ENCODE measurements at regions not wholly inside any gene's neighbourhood (a gene's known extent, or its start where the extent isn't known, plus 50 kb on each side); places are given as distances from the start of the nearest gene placed in this dataset.
"Not testable (repeated sequence)": the region's sequence is repeated elsewhere in the genome, so short reads cannot be mapped to it uniquely, and the experiment has no call there.

DNA sequence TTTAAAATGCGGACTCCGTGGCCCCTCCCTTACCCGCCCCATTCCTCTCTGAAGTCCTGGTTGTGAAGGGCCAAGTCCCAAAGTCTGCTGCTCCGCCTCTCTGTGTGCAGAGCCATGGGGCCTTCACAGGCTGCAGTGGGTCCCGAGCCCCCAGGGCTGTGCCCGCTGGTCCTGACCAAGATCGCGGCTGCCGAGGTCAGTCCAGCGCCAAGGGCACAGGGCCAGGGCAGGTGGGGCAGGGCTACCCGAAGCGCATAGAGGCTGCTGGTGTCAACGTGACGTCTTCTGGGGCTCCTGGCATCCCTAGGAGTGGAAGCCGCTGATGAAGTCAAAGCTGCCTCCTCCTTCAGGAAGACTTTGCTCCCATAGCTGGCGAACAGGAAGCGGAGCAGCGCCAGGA lies 858.8 kb downstream of the TUBA3C start:
- DNase-seq = not testable (repeated sequence)

- DNase-seq = not testable (repeated sequence)
Measured at GRCh38 chr13:18319653-18320052, 862.0 kb downstream of the TUBA3C start.

DNA sequence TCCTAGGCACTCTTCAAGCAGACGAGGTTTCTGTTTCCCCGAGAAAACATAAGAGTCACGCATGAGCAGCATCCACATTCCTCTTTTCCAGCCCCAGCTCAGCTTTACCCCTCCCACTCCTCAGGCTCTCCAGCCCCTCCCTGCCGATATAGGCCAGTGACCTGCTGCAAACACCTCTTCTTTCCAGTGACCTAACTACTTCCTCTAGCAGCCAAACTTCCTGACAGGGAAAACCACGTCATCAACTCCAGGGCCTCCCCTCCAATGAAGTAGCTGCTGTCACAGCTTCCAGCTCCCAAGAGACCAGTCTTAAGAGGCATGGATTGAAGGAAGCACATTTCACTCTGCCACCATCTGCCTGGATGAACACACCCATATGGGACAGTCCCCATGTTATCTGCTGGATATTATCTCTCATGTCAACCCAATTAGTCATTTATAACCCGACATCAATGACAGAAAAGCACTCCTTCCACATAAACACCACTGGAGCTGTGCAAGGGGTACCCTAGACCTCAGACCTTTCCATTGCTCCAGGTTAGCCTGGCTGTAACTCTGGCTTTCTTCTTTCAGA lies 878.3 kb downstream of the TUBA3C start:
- DNase-seq = not testable (repeated sequence)

- DNase-seq = not testable (repeated sequence)
Measured at GRCh38 chr13:18300968-18301367, 880.7 kb downstream of the TUBA3C start.

DNA sequence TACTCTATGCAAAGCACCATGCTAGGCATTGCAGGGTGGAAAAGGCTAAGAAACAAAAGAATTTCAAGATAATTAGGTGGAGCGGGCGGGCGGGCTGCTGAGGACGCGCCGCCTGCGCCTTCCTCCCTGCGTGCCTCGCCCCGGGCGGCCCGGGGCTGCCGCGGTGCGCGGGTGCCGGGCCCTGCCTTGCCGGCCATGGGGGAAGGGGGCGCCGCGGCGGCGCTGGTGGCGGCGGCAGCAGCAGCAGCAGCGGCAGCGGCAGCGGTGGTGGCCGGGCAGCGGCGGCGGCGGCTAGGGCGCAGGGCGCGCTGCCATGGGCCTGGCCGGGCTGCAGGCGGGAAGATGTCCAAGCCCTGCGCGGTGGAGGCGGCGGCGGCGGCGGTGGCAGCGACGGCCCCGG lies 884.3 kb downstream of the TUBA3C start:
- DNase-seq = not testable (repeated sequence)

GRCh38 chr13:18296617-18297016 lies 885.0 kb downstream of the TUBA3C start:
- not testable (repeated sequence) for DNase-seq

GRCh38 chr13:18294311-18294710 lies 887.3 kb downstream of the TUBA3C start:
- DNase-seq = not testable (repeated sequence)

DNA sequence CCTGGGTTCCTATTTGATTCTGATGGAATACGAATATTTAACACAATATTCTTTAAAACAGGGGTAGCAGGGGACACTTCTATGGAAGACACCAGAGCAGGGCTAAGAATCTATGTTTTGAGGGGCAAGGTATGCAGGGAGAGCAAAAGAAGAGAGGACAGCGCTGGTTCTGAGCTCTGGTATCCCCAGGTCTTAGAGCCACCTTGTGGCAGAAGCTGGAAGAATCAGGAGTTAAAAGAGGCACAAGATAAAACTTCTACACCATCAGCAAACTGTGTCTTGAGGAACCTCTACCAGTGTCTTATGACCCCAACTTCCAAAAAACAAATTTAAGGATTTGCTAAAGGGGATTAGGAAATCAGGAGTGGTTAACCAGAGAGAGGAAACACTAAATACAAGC lies 894.8 kb downstream of the TUBA3C start:
- not testable (repeated sequence) for DNase-seq

DNA sequence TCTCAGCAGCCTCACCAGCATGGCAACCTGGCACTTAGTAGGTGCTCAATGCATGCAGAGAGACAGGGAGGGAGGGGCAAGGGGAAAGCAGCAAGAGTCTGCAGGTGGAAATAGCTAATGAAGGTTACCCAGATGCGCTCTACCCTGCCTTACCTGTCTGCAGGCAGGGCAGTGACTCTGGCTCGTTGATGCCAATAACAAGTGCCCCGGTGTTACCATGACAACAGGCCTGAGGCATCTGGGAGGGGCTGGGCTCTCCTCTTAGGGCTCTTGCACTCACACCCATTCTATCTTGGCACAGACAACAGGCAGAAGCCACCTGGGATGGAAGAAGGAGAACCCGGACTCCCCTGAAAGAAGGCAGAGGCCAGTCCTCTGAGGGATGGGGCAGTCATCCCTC lies 896.0 kb downstream of the TUBA3C start:
- not testable (repeated sequence) for DNase-seq

GRCh38 chr13:18284040-18284439 lies 897.6 kb downstream of the TUBA3C start:
- DNase-seq = not testable (repeated sequence)

DNA sequence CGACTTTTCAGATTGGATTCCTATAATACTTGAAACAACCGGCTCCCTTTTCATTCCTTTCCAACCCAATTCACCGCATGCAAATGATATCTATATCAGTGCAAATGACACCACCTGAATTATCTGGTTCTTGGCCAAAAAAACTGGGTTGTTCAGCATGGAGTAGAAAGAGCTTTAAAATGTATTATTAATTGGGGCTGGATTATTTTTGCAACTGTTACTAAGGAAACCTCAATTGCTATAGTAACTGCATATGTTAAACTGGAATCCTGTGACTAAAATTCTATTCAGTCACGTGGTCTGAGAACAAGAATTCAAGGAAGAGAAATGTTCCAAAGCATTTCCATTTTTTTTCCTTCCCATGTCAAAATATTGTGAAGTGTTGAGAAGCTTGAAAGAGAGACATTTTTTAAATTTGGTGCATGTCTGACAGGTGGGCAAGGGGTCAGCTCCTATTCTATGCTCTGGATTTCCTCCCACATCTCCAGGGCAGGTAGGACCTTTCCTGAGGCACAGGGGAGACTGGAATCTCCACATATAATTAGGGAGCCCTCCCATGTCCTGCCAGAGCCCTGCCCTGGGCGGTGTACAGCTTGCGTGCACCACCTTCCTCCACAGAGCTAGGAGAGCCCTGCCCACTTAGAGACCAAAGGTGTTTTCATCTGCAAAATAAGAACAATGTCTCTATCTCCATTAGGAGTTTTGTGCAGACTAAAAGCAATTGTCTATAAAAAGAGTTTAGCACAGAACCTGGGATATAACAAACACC lies 899.6 kb downstream of the TUBA3C start:
- DNase-seq = not testable (repeated sequence)

- not testable (repeated sequence) for DNase-seq
Measured at GRCh38 chr13:18280904-18281828, 900.5 kb downstream of the TUBA3C start.

- DNase-seq = not testable (repeated sequence)
Measured at GRCh38 chr13:18279971-18280370, 901.7 kb downstream of the TUBA3C start.

DNA sequence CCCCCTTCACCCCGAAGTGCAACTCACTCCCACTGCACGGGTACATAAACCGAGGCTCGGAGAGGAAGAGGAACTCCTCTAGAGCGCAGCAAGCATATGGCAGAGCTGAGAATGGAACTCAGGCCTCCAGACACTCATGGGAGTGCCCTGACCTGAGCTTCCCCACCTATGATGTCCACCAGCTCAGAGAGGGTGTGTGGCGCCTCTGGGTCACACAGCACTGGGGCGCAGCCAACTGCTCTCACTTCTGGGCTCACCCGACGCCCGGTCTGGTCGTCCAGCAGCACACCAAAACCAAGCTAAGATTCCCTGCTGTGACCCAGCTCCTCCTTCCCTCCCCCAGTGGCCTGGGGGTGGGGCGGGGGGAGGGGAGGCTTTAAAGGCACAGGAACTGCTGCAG lies 904.3 kb downstream of the TUBA3C start:
- DNase-seq = not testable (repeated sequence)

- not testable (repeated sequence) for DNase-seq
Measured at GRCh38 chr13:18276280-18276679, 905.3 kb downstream of the TUBA3C start.

DNA sequence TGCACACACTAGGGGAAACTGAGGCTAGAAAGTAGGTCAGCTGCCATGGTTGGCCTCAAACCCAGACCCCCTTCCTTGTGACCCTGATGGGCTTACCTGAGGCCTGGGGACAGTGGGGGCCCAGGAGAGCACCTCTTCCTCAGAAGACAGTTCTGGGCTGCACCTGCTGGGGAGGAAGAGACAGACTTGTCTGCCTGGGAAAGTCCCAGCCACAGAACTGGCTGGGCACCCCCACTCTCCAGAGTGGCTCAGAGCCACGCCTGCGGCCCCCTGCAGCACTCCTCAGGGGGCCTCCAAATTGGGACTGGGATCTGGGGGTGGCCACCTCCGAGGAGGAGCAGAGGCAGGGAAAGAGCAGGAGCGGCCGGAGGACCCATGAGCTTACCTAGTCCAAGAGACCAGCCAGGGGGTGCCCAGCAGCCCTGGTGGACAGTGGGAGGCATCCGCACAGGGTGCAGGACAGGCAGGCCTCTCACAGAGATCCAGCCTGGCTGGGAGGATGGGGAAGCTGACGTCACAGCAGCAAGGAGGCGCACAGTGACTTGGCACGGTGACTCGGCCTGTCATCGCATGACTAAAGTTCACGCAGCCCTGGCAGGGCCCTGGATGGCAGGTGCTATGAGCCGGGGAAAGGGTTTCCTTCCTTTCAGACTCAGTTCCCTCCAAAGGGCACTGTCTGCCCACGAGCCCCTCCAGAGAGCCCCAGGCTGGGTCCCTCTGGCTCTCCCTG lies 907.7 kb downstream of the TUBA3C start:
- DNase-seq = not testable (repeated sequence)

DNA sequence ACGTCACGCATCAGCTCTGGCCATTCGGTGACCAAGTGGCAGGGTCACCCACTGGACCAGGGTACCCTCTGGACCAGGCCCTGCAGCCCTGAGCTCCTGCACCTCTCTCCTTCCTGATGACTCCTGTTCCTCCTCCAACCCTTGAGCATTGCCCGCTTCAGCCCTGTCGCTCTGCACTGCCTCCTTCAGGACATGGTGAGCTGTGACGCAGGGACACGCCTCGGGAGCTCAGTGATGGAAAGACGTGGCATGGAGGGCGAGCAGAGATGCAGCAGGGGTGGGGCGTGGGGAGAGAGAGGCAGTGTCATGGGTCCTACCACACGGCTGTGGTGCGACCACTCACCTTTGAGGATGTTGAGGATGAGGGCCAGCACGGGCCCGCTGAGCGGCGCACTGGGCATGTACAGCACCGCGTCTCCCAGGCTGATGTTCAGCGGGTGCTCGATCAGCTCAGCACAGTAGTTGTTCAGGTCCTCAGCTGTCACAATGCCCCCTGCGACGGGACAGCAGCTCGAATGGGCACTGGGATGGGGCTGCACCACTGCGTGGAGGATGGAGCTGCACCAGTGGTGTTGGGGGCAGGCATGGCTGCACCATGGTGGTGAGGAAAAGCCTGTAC lies 922.7 kb downstream of the TUBA3C start:
- DNase-seq = not testable (repeated sequence)

GRCh38 chr13:18257686-18258085 lies 923.9 kb downstream of the TUBA3C start:
- DNase-seq = not testable (repeated sequence)

DNA sequence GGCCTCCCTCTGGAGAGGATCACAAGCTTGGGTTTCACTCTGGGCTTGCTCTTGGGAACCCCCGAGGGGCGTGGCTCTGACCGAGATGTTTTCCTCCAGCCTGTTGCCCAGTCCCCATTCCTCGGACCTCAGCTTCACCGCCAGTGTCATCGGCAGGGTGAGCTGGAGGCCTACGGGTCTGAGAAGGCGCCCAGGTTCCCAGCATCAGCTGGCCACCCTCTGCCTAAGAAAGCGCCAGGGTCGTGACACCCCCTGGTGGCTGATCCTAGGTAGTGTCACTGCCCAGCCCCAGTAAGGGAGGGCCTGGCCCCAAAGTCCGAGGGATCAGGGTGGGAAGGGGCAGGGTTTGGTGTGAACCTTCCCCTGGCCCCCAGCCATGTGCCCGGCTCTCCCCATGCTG lies 928.8 kb downstream of the TUBA3C start:
- not testable (repeated sequence) for DNase-seq

DNA sequence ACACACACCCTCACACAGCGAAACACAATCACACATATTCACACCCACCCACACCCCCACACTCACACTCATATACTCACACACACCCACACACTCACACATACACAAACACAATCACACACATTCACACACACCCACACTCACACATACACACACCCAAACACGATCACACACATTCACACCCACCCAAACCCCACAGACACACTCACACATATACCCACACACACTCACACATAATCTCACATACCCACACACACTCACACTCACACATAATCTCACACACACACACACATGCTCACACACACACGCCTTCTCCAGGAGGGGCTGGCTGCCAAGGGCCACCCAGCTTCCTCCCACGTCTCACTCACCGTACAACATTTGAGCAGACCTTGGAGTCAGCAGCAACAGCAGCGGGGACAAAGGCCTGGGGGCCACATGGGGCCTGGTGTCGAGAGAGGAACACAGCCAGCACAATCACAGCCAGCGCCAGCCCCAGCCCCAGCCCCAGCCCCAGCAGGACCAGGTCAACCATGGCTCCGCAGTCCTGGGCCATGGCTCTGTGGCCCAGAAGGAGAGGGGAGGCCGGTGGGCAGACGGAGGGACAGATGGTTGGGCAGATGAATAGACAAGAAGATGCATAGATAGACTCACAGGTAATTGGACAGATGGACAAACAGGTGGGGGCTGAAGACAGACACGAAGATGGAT lies 932.9 kb downstream of the TUBA3C start:
- DNase-seq = not testable (repeated sequence)

GRCh38 chr13:18240086-18240485 lies 941.5 kb downstream of the TUBA3C start:
- DNase-seq = not testable (repeated sequence)
